ENCODE measurements at regions not wholly inside any gene's neighbourhood (a gene's known extent, or its start where the extent isn't known, plus 50 kb on each side); places are given as distances from the start of the nearest gene placed in this dataset.

DNA sequence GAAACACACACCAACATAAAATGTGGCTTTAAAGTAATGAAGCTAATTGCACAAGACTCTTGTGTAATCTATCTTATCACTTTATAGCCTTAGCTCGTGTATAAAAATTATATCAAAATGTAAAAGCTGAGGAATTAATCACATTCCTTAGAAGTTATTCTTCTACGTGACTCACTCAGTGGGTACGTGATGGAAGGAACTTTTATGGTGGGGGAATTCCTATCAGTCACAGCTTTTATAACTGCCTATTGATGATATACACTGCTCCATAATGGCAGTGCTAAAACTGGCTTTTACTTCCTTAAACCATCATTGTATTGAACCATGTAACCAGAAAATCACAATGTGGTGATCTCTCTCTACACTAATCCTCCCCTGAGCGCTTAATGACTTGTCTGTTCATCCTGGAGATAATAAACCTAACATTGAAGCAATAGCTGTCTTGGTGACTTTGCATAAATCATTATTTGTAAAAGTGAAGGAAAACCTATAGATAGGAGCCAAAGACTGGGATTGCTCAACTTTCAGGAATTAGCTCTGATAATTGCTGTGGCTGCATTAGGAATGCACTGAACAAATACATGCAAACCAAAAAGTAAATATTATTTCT is 276.7 kb downstream of the GBA3 start:
- H3K27me3 ChIP-seq (ENCODE audit: control insufficient read depth, insufficient read depth, low read length): no peaks in the 10 kb centered on the region
- H3K4me3 ChIP-seq (ENCODE audit: low read depth, low read length): no peak overlapping the region
- no peak overlapping the region for H3K9ac ChIP-seq (ENCODE audit: low read depth, low read length)
- H3K27ac ChIP-seq (ENCODE audit: low read depth, low read length): no peak overlapping the region
- H3K4me1 ChIP-seq (ENCODE audit: control insufficient read depth, insufficient read depth, low read length): no peaks in the 10 kb centered on the region; the same call in 1 of the 2 replicates
- no peaks in the 10 kb centered on the region for H3K9me3 ChIP-seq (ENCODE audit: control insufficient read depth, insufficient read depth, low read length)
- no peaks in the 10 kb centered on the region for H3K36me3 ChIP-seq (ENCODE audit: control insufficient read depth, insufficient read depth, low read length)

DNA sequence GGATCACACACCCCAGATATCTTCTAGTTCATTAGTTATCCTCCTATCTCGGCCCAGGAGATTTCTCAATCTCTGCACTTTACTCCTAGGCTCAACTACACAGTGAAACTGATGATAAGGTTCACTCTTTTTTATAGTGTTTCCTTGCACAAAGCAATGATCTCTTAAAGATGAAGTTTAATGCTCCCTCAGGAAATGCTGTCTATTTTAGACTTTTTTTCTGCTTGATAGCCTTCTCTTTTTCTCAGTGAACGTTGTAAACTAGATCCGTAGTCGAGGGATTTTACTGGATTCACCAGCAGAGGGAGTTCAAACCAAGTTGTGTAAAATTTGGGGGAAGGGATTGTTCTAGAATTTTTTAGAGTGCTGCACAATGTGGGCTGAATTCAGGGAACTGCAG is 269.6 kb downstream of the GBA3 start:
- H3K9me3 ChIP-seq (ENCODE audit: control insufficient read depth, insufficient read depth, low read length): no peaks in the 10 kb centered on the region

DNA sequence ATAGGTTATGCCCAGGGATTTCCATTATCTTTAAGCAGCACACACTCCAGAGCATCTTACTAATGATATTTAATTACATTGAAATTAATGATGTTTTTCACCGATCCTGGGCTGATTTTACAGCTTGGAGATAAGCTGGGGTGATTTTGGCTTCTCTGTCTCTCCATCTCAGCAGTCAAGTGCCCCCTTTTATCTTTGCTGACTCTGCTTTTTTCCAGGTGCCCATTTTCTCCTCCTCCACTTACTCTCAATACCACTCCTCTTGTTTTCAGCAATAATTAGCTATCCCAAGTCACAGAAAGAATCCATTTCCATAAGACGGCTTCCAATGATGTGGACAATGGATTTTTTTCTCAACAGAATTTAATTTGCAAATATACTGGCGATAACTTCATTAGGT is 266.7 kb downstream of the GBA3 start:
- Histone ChIP-seq H3K36me3 (ENCODE audit: control insufficient read depth, insufficient read depth, low read length) (no peaks in the 10 kb centered on the region), H3K4me1 (ENCODE audit: control insufficient read depth, insufficient read depth, low read length) (no peaks in the 10 kb centered on the region), H3K9me3 (ENCODE audit: control insufficient read depth, insufficient read depth, low read length) (no peaks in the 10 kb centered on the region), H3K27me3 (ENCODE audit: control insufficient read depth, insufficient read depth, low read length) (no peaks in the 10 kb centered on the region), H3K4me3 (ENCODE audit: low read depth, low read length) (no peak overlapping the region), H3K27ac (ENCODE audit: low read depth, low read length) (no peak overlapping the region), H3K9ac (ENCODE audit: low read depth, low read length) (no peak overlapping the region)

More for the DNA sequence above, 269.6 kb downstream of the GBA3 start:
- Histone ChIP-seq H3K4me1 (ENCODE audit: control insufficient read depth, insufficient read depth, low read length) (no peaks in the 10 kb centered on the region; the same call in 1 of the 2 replicates), H3K27ac (ENCODE audit: low read depth, low read length) (no peak overlapping the region), H3K9ac (ENCODE audit: low read depth, low read length) (no peak overlapping the region), H3K36me3 (ENCODE audit: control insufficient read depth, insufficient read depth, low read length) (no peaks in the 10 kb centered on the region), H3K27me3 (ENCODE audit: control insufficient read depth, insufficient read depth, low read length) (no peaks in the 10 kb centered on the region), H3K4me3 (ENCODE audit: low read depth, low read length) (no peak overlapping the region)

DNA sequence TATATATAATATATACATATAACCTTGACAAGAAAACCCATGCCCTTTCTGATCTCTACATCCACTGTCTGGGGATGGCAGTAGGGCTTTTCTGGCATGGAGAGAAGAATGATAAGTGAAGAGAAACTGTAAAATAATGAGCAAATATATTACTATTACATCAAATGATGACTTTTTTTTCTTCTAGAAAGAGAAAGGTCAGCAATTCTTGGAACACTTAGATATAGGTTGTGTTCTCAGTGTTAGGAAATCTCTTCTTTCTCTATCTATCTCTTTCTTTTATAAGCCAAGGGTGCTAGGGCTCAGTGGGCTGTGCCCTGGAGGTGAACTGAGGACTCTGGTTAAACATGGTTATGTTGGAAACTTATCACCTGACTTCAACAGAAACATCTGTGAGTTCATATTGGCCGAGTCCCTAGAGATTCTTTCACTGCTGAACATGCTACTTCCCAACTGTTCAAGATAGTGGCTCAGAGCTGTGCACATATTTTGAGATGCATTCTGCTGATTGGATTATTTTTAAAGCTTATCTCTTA is 265.1 kb downstream of the GBA3 start:
- H3K4me3 ChIP-seq (ENCODE audit: low read depth, low read length): no peak overlapping the region
- H3K27me3 ChIP-seq (ENCODE audit: control insufficient read depth, insufficient read depth, low read length): no peaks in the 10 kb centered on the region
- H3K9me3 ChIP-seq (ENCODE audit: control insufficient read depth, insufficient read depth, low read length): no peaks in the 10 kb centered on the region
- no peak overlapping the region for H3K27ac ChIP-seq (ENCODE audit: low read depth, low read length)
- H3K36me3 ChIP-seq (ENCODE audit: control insufficient read depth, insufficient read depth, low read length): no peaks in the 10 kb centered on the region
- no peaks in the 10 kb centered on the region for H3K4me1 ChIP-seq (ENCODE audit: control insufficient read depth, insufficient read depth, low read length)
- H3K9ac ChIP-seq (ENCODE audit: low read depth, low read length): no peak overlapping the region

DNA sequence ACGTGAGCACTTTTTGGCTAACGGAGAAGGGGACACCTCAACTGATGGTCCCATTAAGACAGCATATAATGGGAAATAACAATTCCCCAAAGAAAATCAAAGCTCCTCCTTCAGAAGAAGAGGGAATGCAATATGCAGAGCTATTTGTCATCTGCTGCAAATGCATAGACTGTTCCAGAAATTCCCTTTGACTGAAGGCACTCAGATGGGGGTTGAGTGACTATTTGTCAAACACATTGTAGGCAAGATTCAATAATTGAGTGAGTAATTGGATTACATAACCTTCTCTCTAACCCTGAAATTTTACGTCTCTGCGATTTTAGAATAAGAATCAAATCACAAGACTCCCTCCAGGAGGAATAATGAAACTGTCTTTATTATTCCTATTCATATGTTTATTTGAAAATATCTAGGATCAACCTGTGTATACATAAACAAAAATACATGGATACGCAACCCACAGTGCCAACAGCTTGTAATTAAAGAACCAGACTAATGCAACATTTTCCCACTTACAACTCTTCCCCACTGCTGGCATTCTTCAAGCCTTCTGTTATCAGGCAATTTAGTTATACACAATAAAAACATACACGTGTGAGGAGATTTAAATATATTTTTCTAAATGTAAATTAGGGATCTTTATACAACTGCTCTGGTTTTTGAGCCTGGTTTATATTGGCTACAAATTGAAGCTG is 256.6 kb downstream of the GBA3 start:
- Histone ChIP-seq H3K4me3 (ENCODE audit: low read depth, low read length) (no peak overlapping the region), H3K9ac (ENCODE audit: low read depth, low read length) (no peak overlapping the region), H3K36me3 (ENCODE audit: control insufficient read depth, insufficient read depth, low read length) (no peaks in the 10 kb centered on the region), H3K27me3 (ENCODE audit: control insufficient read depth, insufficient read depth, low read length) (peaks cover 7% of the 10 kb centered on the region), H3K9me3 (ENCODE audit: control insufficient read depth, insufficient read depth, low read length) (no peaks in the 10 kb centered on the region), H3K27ac (ENCODE audit: low read depth, low read length) (no peak overlapping the region), H3K4me1 (ENCODE audit: control insufficient read depth, insufficient read depth, low read length) (no peaks in the 10 kb centered on the region)

DNA sequence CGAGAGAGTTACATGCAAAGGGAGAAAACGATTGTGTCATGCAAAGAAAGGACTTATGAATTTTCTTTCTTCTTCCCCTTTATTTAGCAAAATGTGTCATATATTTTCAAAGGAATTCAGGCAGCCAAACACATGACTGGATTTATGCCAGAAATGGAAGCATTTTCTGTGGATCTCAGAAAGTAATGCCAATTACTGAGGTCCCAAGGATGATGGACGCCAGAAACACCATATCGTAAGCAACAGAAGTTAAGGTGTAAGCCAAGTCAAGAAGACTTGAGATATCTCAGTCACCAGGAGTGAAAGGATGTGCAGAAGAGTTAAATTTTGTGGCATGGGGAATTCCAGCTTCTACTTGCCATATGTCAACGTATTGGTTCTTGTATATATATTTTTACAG is 255.1 kb downstream of the GBA3 start:
- Histone ChIP-seq H3K27me3 (ENCODE audit: control insufficient read depth, insufficient read depth, low read length) (peaks cover 19% of the 10 kb centered on the region), H3K9me3 (ENCODE audit: control insufficient read depth, insufficient read depth, low read length) (no peaks in the 10 kb centered on the region), H3K36me3 (ENCODE audit: control insufficient read depth, insufficient read depth, low read length) (no peaks in the 10 kb centered on the region), H3K27ac (ENCODE audit: low read depth, low read length) (no peak overlapping the region), H3K4me1 (ENCODE audit: control insufficient read depth, insufficient read depth, low read length) (peaks cover 13% of the 10 kb centered on the region), H3K9ac (ENCODE audit: low read depth, low read length) (no peak overlapping the region), H3K4me3 (ENCODE audit: low read depth, low read length) (no peak overlapping the region)

GRCh38 chr4:22942920-22943559 is 250.3 kb downstream of the GBA3 start:
- no peaks in the 10 kb centered on the region for H3K36me3 ChIP-seq (ENCODE audit: control insufficient read depth, insufficient read depth, low read length)
- no peaks in the 10 kb centered on the region for H3K9me3 ChIP-seq (ENCODE audit: control insufficient read depth, insufficient read depth, low read length)
- H3K27ac ChIP-seq (ENCODE audit: low read depth, low read length): peak overlapping the region; percentile 40
- no peak overlapping the region for H3K9ac ChIP-seq (ENCODE audit: low read depth, low read length)
- H3K4me3 ChIP-seq (ENCODE audit: low read depth, low read length): peak overlapping the region; percentile 30; the same call in 1 of the 2 replicates
- peaks cover 27% of the 10 kb centered on the region for H3K27me3 ChIP-seq (ENCODE audit: control insufficient read depth, insufficient read depth, low read length)
- H3K4me1 ChIP-seq (ENCODE audit: control insufficient read depth, insufficient read depth, low read length): peaks cover 18% of the 10 kb centered on the region

DNA sequence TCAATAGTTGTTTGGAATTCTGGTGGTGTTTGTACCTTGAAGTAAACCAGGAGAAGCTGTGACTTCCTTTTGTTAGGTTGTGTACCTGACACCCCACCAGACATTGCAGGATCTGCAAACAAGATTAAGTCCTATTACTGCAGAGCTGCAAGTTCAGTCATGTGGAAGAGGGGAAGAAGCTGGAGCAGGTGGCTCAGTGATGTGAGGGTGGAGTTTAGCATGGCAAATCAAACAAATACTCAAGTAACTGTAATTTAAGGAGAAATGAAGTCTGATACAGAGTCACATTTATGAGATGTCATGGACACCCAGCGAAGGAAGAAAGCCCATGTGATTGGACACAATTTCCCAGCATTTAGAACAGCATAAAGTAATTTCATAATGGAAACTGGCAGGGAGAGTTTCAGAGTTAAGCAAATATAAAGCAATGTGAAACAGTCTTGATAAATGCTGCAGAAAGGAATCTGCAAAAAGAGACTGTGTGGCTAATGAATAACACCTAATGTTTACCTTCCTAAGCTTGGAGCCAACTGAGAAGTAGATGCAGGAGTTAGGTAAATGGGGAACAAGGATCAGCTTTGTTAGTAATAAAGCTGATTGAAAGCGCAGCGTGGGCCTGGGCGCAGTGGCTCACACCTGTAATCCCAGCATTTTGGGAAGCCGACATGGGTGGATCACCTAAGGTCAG is 249.1 kb downstream of the GBA3 start:
- Histone ChIP-seq H3K36me3 (ENCODE audit: control insufficient read depth, insufficient read depth, low read length) (no peaks in the 10 kb centered on the region), H3K9ac (ENCODE audit: low read depth, low read length) (no peak overlapping the region), H3K4me1 (ENCODE audit: control insufficient read depth, insufficient read depth, low read length) (peaks cover 18% of the 10 kb centered on the region), H3K27ac (ENCODE audit: low read depth, low read length) (no peak overlapping the region), H3K4me3 (ENCODE audit: low read depth, low read length) (no peak overlapping the region), H3K27me3 (ENCODE audit: control insufficient read depth, insufficient read depth, low read length) (peaks cover 25% of the 10 kb centered on the region), H3K9me3 (ENCODE audit: control insufficient read depth, insufficient read depth, low read length) (no peaks in the 10 kb centered on the region)

- Histone ChIP-seq H3K9ac (ENCODE audit: low read depth, low read length) (no peak overlapping the region), H3K27ac (ENCODE audit: low read depth, low read length) (no peak overlapping the region), H3K9me3 (ENCODE audit: control insufficient read depth, insufficient read depth, low read length) (no peaks in the 10 kb centered on the region), H3K4me1 (ENCODE audit: control insufficient read depth, insufficient read depth, low read length) (no peaks in the 10 kb centered on the region), H3K4me3 (ENCODE audit: low read depth, low read length) (no peak overlapping the region), H3K27me3 (ENCODE audit: control insufficient read depth, insufficient read depth, low read length) (no peaks in the 10 kb centered on the region), H3K36me3 (ENCODE audit: control insufficient read depth, insufficient read depth, low read length) (no peaks in the 10 kb centered on the region)
These were observed 239.6 kb downstream of the GBA3 start for GRCh38 chr4:22932326-22932725.

GRCh38 chr4:22922426-22922825 is 229.7 kb downstream of the GBA3 start:
- Histone ChIP-seq H3K36me3 (ENCODE audit: control insufficient read depth, insufficient read depth, low read length) (no peaks in the 10 kb centered on the region), H3K9ac (ENCODE audit: low read depth, low read length) (no peak overlapping the region), H3K4me1 (ENCODE audit: control insufficient read depth, insufficient read depth, low read length) (no peaks in the 10 kb centered on the region), H3K27ac (ENCODE audit: low read depth, low read length) (no peak overlapping the region), H3K27me3 (ENCODE audit: control insufficient read depth, insufficient read depth, low read length) (no peaks in the 10 kb centered on the region), H3K9me3 (ENCODE audit: control insufficient read depth, insufficient read depth, low read length) (peaks cover 7% of the 10 kb centered on the region; the same call in 1 of the 2 replicates), H3K4me3 (ENCODE audit: low read depth, low read length) (no peak overlapping the region)

All from HUES48 (cell line).